ENCODE measurements at regions not wholly inside any gene's neighbourhood (a gene's known extent, or its start where the extent isn't known, plus 50 kb on each side); places are given as distances from the start of the nearest gene placed in this dataset.

DNA sequence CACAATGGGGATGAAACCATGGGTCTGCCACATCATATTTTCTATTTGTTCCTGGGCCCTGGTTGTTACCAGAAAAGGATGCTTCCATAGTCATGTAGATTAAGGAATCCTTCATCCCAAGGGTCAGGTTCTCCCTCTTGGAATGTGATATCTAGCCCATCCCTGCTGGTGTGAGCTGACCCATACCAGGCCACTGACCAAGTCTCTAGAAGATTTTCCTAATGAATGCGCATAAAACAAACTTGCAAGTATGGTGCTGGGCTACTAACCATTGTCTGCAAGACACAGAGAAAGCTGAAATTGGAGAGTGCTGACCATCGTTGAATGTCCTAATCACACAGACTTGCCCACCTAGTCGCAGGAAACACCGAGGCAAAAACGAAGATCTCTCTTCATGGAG lies 972.6 kb downstream of the EFNA5 start:
- TF ChIP-seq CTCF (IDR thresholded peaks at IDR 0.05; ENCODE audit: insufficient read depth, low read depth, low read length) (no peak), EZH2 (IDR thresholded peaks at IDR 0.05; ENCODE audit: insufficient read depth, low read length) (no peak)

Measured in astrocyte (in vitro differentiated cells and primary cell).